ENCODE measurements at regions not wholly inside any gene's neighbourhood (a gene's known extent, or its start where the extent isn't known, plus 50 kb on each side); places are given as distances from the start of the nearest gene placed in this dataset.

DNA sequence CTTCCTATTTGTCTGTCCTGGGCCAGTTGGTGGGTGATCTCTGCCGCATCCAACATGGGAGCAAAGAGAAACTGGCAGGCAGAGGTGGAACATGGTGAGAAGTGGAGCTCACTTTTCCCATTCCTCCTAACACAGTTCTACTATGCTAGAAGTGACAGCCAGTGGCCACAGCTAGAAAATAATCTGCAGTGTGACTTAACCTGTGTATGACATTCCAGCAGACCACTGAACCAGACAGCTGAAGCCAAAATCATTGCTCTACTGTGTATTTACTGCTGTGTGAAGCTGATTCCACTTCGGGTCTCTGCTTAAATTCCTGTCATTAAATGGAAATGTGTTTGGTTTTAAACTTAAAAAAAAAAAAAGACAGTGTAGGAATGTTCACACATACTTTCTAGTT lies 523.0 kb downstream of the MTRR start:
- no peaks in the 10 kb centered on the region for H3K9me3 ChIP-seq
- TF ChIP-seq, protein P1, sequence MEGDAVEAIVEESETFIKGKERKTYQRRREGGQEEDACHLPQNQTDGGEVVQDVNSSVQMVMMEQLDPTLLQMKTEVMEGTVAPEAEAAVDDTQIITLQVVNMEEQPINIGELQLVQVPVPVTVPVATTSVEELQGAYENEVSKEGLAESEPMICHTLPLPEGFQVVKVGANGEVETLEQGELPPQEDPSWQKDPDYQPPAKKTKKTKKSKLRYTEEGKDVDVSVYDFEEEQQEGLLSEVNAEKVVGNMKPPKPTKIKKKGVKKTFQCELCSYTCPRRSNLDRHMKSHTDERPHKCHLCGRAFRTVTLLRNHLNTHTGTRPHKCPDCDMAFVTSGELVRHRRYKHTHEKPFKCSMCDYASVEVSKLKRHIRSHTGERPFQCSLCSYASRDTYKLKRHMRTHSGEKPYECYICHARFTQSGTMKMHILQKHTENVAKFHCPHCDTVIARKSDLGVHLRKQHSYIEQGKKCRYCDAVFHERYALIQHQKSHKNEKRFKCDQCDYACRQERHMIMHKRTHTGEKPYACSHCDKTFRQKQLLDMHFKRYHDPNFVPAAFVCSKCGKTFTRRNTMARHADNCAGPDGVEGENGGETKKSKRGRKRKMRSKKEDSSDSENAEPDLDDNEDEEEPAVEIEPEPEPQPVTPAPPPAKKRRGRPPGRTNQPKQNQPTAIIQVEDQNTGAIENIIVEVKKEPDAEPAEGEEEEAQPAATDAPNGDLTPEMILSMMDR (IDR thresholded peaks at IDR 0.05), result no peak
- H3K4me3 ChIP-seq, result no peak overlapping the region
- H3K27ac ChIP-seq, result no peak overlapping the region
- intact Hi-C loops (cut with DNase I), result no loop called here
- H3K4me1 ChIP-seq, result no peaks in the 10 kb centered on the region
- H3K36me3 ChIP-seq, result no peaks in the 10 kb centered on the region
- no peak for ATAC-seq
- no peaks in the 10 kb centered on the region for H3K27me3 ChIP-seq
- no peak for DNase-seq

DNA sequence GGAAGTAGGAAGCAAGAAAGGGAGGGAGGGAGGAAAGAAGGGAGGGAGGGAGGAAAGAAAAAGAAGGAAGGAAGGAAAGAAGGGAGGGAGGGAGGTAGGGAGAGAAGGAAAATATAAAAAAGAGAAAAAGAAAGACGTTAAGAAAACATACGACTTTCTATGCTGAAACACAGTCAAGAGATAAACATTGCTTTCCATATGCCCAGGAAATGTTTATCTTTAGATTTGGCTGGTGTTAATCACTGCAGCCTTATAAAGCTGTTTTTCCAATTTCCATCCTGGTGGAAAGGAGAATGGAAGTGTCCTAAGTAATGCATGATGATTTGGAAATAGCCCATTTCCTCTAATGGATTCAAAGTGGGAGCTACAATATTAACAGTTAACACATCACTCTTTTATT lies 524.3 kb downstream of the MTRR start:
- DNase-seq (no peak), ATAC-seq (no peak)
- Histone ChIP-seq H3K27me3 (no peaks in the 10 kb centered on the region), H3K4me1 (no peaks in the 10 kb centered on the region), H3K27ac (no peak overlapping the region), H3K36me3 (no peaks in the 10 kb centered on the region), H3K9me3 (no peaks in the 10 kb centered on the region), H3K4me3 (no peak overlapping the region)
- intact Hi-C loops (cut with DNase I), result no loop called here
- TF ChIP-seq, protein P1 (IDR thresholded peaks at IDR 0.05), result no peak

DNA sequence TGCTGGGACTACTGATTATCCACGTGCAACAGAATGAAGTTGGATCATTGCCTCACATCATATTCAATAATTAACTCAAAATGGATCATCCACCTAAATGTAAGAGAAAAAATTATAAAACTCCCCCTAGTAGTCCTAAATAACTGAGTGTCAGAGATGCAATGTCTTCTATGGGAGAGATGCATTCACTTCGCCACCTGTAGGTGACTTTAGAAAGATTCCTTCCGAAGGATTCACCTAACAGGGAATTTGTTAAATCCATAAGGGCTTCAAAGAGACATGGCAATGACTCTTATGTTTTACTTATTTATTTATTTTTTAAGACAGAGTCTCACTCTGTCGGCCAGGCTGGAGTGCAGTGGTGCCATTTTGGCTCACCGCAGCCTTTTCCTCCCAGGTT lies 526.0 kb downstream of the MTRR start:
- Histone ChIP-seq H3K4me3 (no peak overlapping the region), H3K27ac (no peak overlapping the region), H3K9me3 (no peaks in the 10 kb centered on the region), H3K27me3 (no peaks in the 10 kb centered on the region), H3K4me1 (no peaks in the 10 kb centered on the region), H3K36me3 (no peaks in the 10 kb centered on the region)
- no peak for ATAC-seq
- no peak for DNase-seq
- TF ChIP-seq, protein P1 (IDR thresholded peaks at IDR 0.05), result no peak
- intact Hi-C loops (cut with DNase I), result no loop called here

DNA sequence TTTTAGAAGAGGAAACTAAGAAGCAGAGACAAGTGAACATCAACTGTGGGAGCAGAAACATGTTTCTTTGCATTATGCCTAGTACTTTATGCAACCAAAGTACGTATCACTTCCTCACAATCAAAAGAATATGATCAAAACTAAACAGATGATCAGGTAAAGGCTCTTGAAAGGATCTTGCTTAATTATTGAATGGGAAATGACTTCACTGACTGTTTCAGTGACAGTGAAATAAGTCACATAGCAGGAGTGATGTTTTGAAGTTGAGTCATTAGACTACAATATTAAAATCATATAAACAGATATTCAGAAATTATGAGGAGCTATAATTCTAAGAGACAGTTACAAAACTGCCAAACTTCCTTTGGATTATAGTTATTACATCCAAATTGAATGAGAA lies 527.3 kb downstream of the MTRR start:
- H3K4me1 ChIP-seq, result no peaks in the 10 kb centered on the region
- H3K27me3 ChIP-seq, result no peaks in the 10 kb centered on the region
- H3K9me3 ChIP-seq, result no peaks in the 10 kb centered on the region
- TF ChIP-seq, protein P1 (IDR thresholded peaks at IDR 0.05), result no peak
- no peak overlapping the region for H3K27ac ChIP-seq
- DNase-seq, result no peak
- no peaks in the 10 kb centered on the region for H3K36me3 ChIP-seq
- no peak for ATAC-seq
- no peak overlapping the region for H3K4me3 ChIP-seq
- intact Hi-C loops (cut with DNase I), result no loop called here

DNA sequence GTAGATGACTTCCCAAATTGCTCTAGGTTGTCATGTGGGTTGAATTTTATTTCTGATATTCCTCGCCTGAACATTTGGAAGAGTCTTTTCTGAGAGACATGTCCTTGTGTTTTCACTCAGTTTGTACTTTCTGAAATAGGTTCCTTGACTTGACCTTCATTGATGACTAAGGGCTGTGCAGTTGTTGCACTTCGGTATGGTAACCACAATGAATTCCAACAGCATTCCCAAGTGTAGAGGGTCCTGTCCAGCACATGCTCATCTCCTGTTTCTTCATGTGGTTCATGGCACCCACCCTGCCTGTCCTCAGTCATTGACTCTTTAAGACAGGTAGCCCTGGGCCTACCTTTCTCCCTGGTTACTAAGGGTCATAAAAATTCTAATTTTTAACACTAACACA lies 527.8 kb downstream of the MTRR start:
- Histone ChIP-seq H3K4me3 (no peak overlapping the region), H3K9me3 (no peaks in the 10 kb centered on the region), H3K27ac (no peak overlapping the region), H3K4me1 (no peaks in the 10 kb centered on the region), H3K36me3 (no peaks in the 10 kb centered on the region), H3K27me3 (no peaks in the 10 kb centered on the region)
- TF ChIP-seq, protein P1 (IDR thresholded peaks at IDR 0.05), result no peak
- intact Hi-C loops (cut with DNase I), result no loop called here
- no peak for ATAC-seq
- no peak for DNase-seq

DNA sequence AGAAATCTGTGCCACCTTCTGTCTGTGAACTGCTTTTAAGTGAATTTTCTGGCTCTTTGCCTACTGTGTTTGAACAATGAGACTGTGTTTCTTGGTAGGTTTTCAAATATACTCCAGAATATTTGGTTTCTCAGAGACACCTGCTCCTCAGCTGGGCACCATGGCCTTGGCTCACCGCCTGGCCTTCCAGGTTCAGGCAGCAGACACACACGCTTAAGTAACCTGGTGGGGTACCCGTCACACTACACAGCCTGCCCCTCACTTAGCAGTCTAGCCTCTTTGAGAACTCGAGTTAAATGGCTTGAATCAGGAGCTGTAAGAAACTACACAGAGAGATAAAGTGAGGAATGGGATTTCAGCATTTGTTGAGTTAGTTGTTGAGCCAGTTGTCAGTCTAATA lies 530.5 kb downstream of the MTRR start:
- Histone ChIP-seq H3K27me3 (no peaks in the 10 kb centered on the region), H3K36me3 (no peaks in the 10 kb centered on the region), H3K27ac (no peak overlapping the region), H3K4me1 (no peaks in the 10 kb centered on the region), H3K9me3 (no peaks in the 10 kb centered on the region), H3K4me3 (no peak overlapping the region)
- TF ChIP-seq, protein P1 (IDR thresholded peaks at IDR 0.05), result no peak
- ATAC-seq, result no peak
- intact Hi-C loops (cut with DNase I), result no loop called here
- DNase-seq, result no peak
